Upper lobe of right lung (tissue), 1 donor: ENCODE measurements at regions not wholly inside any gene's neighbourhood (a gene's known extent, or its start where the extent isn't known, plus 50 kb on each side); places are given as distances from the start of the nearest gene placed in this dataset.

ENCODE experiments used
- ATAC-seq: fragments of 200-7000 bp; cut with Tn5 transposase; one replicate; pipeline ENCODE4 v1.9.1; 2020; ENCODE audit warnings: mild to moderate bottlenecking, moderate library complexity
- DNase-seq: peaks from one replicate; pipeline ENCODE4 v3.0.0-alpha.2; 2020
- H3K27ac ChIP-seq: fragments of 200-600 bp; one replicate; pipeline ENCODE4 v1.8.0; 2022
- H3K27me3 ChIP-seq: fragments of 200-600 bp; one replicate; pipeline ENCODE4 v1.8.0; 2022; ENCODE audit warnings: mild to moderate bottlenecking
- H3K36me3 ChIP-seq: fragments of 200-600 bp; one replicate; pipeline ENCODE4 v1.8.0; 2022
- H3K4me1 ChIP-seq: fragments of 200-600 bp; one replicate; pipeline ENCODE4 v1.8.0; 2022
- H3K4me3 ChIP-seq: fragments of 200-600 bp; one replicate; pipeline ENCODE4 v1.8.0; 2022; ENCODE audit warnings: mild to moderate bottlenecking
- H3K9me3 ChIP-seq: fragments of 200-600 bp; one replicate; pipeline ENCODE4 v1.8.0; 2022
- CTCF ChIP-seq: fragments of 200-600 bp; IDR thresholded peaks from one replicate; pipeline ENCODE4 v1.8.0; 2022; ENCODE audit warnings: antibody characterized with exemption
- intact Hi-C: fragments of 100-400 bp; cut with DNase I; formaldehyde crosslinking; loops from one replicate; pipeline ENCODE4 v1.11.0; 2022
- donor health status: DM: no; HTN: yes; CAD: no; lungs with severe emphysema.

GRCh38 chr12:67911275-67911600 is 78.0 kb upstream of the IFNG-AS1 start:
- peak; percentile 71 for ATAC-seq
- Histone ChIP-seq H3K27ac (no peak overlapping the region), H3K36me3 (no peaks in the 10 kb centered on the region), H3K27me3 (no peaks in the 10 kb centered on the region), H3K4me3 (no peak overlapping the region), H3K4me1 (no peaks in the 10 kb centered on the region), H3K9me3 (no peaks in the 10 kb centered on the region)
- intact Hi-C loops: no loop called here
- no peak for DNase-seq
- no peak for TF ChIP-seq CTCF

- Histone ChIP-seq H3K9me3 (no peaks in the 10 kb centered on the region), H3K27me3 (no peaks in the 10 kb centered on the region), H3K4me1 (no peaks in the 10 kb centered on the region), H3K27ac (no peak overlapping the region), H3K36me3 (no peaks in the 10 kb centered on the region), H3K4me3 (no peak overlapping the region)
- intact Hi-C loops: no loop called here
- ATAC-seq (no peak), DNase-seq (no peak)
- TF ChIP-seq CTCF: no peak
Observed at GRCh38 chr12:67911789-67912188, 77.5 kb upstream of the IFNG-AS1 start.

- TF ChIP-seq CTCF: no peak
- intact Hi-C loops: no loop called here
- ATAC-seq: no peak
- H3K9me3 ChIP-seq: no peaks in the 10 kb centered on the region
- DNase-seq: no peak
- H3K4me1 ChIP-seq: no peaks in the 10 kb centered on the region
- no peak overlapping the region for H3K4me3 ChIP-seq
- no peak overlapping the region for H3K27ac ChIP-seq
- H3K27me3 ChIP-seq: no peaks in the 10 kb centered on the region
- no peaks in the 10 kb centered on the region for H3K36me3 ChIP-seq
Observed at GRCh38 chr12:67915335-67915851, 73.9 kb upstream of the IFNG-AS1 start.

GRCh38 chr12:67916266-67916970 is 72.8 kb upstream of the IFNG-AS1 start:
- H3K27me3 ChIP-seq: no peaks in the 10 kb centered on the region
- DNase-seq: no peak
- no peak overlapping the region for H3K27ac ChIP-seq
- no peak for TF ChIP-seq CTCF
- H3K4me1 ChIP-seq: no peaks in the 10 kb centered on the region
- no peaks in the 10 kb centered on the region for H3K36me3 ChIP-seq
- H3K4me3 ChIP-seq: no peak overlapping the region
- no peak for ATAC-seq
- intact Hi-C loops: no loop called here
- H3K9me3 ChIP-seq: no peaks in the 10 kb centered on the region

- H3K9me3 ChIP-seq: no peaks in the 10 kb centered on the region
- TF ChIP-seq CTCF: no peak
- no peak for ATAC-seq
- no peaks in the 10 kb centered on the region for H3K4me1 ChIP-seq
- H3K36me3 ChIP-seq: no peaks in the 10 kb centered on the region
- intact Hi-C loops: no loop called here
- H3K27me3 ChIP-seq: no peaks in the 10 kb centered on the region
- H3K4me3 ChIP-seq: no peak overlapping the region
- no peak for DNase-seq
- H3K27ac ChIP-seq: no peak overlapping the region
Observed at GRCh38 chr12:67917811-67918210, 71.4 kb upstream of the IFNG-AS1 start.

- H3K27ac ChIP-seq: no peak overlapping the region
- ATAC-seq: no peak
Observed at GRCh38 chr12:67918441-67918840, 70.8 kb upstream of the IFNG-AS1 start.

More at GRCh38 chr12:67918441-67918840, 70.8 kb upstream of the IFNG-AS1 start:
- Histone ChIP-seq H3K36me3 (no peaks in the 10 kb centered on the region), H3K27me3 (no peaks in the 10 kb centered on the region), H3K4me1 (no peaks in the 10 kb centered on the region), H3K4me3 (no peak overlapping the region), H3K9me3 (no peaks in the 10 kb centered on the region)
- TF ChIP-seq CTCF: no peak
- intact Hi-C loops: no loop called here
- DNase-seq: no peak
